GM18909 (cell line): ENCODE measurements at regions not wholly inside any gene's neighbourhood (a gene's known extent, or its start where the extent isn't known, plus 50 kb on each side); places are given as distances from the start of the nearest gene placed in this dataset.
"Not testable (repeated sequence)": the region's sequence is repeated elsewhere in the genome, so short reads cannot be mapped to it uniquely, and the experiment has no call there.

Source experiments
- ATAC-seq: cut with Tn5 transposase; IDR thresholded peaks from one replicate; pipeline ENCODE4 v1.9.1; 2021; ENCODE audit warnings: mild to moderate bottlenecking; ENCODE audit not compliant: unreplicated experiment, poor library complexity

GRCh38 chr15:22257047-22258008, 177.0 kb downstream of the OR4M2 start:
- no peak for ATAC-seq

DNA sequence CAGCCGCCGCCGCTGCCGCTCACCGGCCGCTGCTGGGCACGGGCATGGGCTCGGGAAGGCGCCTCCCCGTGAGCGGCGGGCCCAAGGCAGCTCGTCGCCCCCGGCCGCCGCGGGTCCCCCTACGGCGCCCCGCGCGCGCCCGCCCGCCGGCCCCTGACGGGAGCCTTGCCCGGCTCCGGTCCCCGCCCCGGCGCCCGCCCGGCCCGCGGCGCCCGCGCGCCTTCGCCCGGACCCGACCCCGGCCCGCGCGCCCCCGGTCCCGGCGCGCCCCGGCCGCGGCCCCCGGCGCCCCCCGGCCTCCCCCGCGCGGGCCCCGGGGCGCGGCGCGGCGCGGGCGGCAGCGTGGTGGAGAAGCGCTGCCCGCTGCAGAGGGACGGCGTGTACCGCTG, 177.7 kb downstream of the OR4M2 start:
- no peak for ATAC-seq

GRCh38 chr15:22258398-22259150, 178.2 kb downstream of the OR4M2 start:
- no peak for ATAC-seq

DNA sequence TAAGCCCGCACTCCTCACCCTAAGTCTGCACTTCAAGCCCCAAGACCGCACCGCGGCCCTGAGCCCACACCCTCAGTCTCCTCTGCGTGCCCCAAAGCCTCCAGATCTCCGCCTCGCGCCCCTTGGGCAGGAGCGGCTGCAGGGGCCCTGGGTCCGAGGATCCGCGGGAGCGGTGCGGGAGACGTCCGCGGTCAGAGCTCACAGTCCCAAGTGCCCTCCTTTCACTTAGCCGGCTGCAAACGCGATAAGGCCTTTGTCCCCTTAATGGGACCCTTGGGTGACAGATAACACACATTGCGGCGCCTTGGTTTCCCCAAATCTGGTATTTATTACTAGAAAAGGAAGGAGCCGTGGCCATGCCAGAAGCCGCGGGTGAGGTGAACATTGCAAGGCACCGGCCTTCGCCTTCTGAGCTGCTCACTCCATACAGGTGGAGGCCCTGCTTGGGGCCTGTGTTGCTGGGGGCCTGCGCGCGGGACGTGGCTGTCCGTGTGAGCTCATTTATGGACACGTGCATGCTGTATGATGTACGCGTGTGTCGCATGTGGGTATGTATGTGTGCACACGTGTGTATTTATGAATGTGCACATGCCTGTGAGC, 178.9 kb downstream of the OR4M2 start:
- not testable (repeated sequence) for ATAC-seq

DNA sequence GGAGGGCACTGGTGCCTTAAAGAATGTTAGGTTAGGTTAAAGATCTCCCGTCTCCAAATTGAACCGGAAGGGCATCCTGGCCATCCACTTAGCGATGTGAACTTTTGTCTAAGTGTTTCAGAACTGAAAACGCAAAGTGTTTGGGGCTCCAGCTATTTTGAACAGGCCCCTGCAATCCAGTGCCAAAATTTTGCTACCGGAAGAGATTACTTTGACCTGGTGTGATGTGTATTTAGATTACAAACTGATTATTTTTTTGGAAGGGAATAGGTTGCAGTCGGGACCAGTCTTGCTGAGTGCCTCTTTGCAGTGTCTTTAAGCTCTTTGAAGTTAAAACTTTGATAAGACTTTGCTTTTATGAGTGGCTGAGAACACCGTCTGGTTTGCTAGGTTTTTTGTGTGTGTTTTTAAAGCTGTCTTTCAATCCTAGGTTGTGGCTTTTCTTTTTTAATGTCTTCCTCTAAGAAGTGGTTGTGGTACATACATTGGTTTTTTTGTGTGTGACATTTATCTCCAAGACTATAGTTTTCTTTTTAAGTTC, 179.6 kb downstream of the OR4M2 start:
- no peak for ATAC-seq

GRCh38 chr15:22262613-22263020, 182.3 kb downstream of the OR4M2 start:
- no peak for ATAC-seq

GRCh38 chr15:22263738-22264137, 183.4 kb downstream of the OR4M2 start:
- ATAC-seq, result no peak

GRCh38 chr15:22264272-22264671, 183.9 kb downstream of the OR4M2 start:
- not testable (repeated sequence) for ATAC-seq

DNA sequence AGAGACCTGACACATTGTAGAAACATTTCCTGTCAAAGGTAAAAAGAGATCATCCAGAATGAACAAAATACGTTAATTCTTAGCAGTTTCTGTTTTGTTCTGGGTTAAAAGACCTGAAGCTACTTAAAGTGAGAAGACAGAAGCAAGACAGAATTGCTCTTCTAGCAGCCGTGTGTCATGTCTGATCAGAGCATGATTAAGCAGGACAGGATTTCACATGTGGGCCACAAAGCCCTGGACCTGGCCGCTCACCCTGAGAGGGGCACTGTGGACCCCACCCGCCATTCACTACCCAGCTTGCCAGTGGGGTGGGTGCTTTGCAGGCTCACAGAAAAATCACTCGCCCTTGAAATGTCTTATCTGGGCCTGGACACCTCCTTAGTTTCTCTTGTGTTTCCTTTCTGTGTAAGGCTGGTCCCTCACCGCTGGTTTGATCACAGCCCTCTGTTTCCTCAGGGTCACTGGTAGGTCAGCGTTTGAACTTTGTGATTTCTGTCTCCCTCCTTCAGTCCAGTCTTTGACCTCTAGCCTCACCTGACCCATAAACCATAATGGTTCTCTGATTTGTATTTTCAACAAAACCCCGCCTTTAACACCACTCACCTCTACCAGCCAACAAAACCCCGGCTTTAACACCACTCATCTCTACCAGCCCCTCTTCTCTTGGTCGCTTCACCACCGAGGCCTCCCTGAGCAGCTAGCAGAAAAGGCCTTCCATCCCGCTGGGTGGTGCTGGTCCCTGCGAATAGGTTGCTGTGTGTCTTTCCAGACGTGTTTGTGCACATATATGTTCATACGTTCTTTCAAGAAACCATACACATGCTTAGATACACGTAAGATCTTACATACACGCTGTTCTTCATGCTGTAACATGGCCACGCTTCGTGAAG, 185.0 kb downstream of the OR4M2 start:
- no peak for ATAC-seq

DNA sequence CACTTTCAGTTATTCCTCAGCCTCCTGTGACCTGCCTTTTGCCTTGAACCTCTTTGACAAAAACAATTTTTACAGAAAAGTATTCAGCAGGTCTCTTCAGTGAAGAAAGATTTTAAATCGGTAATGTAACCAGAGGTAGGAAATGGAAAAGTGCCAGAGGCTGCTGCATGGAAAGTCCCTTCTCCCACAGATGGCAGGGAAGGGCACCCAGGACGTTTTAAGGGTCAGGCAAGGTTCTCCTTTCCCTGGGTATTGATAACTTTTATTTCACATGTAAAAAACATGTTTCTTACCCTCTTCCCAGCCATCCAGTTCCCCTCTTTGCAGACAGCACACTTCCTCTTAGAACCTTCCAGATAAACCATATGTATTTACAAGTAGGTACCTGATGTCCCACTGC, 185.6 kb downstream of the OR4M2 start:
- ATAC-seq, result no peak

DNA sequence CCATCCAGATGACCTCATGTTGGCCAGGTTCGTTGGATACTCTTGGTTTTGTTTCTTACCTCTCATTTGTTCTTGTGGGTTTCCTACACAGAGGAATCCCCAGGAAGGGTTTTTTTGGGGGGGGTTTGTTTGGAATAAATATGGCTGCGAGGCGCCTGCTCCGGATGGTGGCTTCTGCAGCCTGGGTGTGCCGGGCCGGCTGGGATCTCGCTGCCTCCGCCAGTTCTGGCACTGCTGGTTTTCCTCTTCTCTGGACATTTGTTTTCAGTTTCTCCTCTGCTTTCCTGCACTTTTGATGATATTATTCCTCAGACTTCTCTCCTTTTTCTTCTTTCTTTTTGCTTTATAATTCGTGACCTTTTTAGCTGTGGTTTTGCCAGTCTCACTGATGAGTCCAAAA, 187.4 kb downstream of the OR4M2 start:
- ATAC-seq, result no peak

GRCh38 chr15:22268201-22268600, 187.9 kb downstream of the OR4M2 start:
- not testable (repeated sequence) for ATAC-seq

DNA sequence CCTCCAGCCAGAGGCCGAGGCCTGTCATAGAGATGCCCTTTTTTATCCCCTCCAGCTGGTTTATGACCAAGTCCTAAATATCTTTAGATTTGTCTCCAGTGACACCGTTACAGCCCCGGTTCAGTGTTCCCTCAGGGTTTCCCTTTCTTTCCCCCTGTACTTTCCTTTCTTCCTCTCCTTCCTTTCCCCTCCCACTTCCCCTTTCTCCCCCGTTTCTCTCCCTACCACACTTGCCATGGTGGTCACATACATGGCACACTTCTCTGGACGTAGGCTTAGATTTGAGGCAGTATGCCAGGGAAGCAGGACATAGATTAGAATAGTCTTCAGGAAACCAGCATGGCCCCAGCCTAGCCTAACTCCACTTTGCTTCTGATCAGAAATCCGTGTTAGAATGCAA, 188.3 kb downstream of the OR4M2 start:
- not testable (repeated sequence) for ATAC-seq

GRCh38 chr15:22272286-22273160, 186.2 kb upstream of the GOLGA6L22 start:
- ATAC-seq, result not testable (repeated sequence)

- ATAC-seq, result not testable (repeated sequence)
Measured at GRCh38 chr15:22273185-22273584, 185.5 kb upstream of the GOLGA6L22 start.

GRCh38 chr15:22274376-22274775, 184.3 kb upstream of the GOLGA6L22 start:
- ATAC-seq, result not testable (repeated sequence)

DNA sequence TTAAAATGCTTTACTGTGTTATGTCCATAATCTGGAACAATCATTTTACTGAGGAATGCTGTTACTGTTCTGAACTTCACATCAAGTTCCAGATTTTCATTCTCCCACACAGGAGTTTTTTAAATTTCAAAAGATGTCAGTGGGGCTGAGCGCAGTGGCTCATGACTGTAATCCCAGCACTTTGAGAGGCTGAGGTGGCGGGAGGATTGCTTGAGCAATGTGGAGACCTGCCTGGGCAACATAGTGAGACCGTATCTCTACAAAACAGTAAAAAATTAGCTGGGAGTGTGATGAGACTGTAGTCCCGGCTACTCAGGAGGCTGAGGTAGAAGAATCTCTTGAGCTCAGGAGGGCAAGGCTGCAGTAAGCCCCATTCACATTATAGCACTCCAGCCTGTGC, 177.9 kb upstream of the GOLGA6L22 start:
- ATAC-seq, result not testable (repeated sequence)

DNA sequence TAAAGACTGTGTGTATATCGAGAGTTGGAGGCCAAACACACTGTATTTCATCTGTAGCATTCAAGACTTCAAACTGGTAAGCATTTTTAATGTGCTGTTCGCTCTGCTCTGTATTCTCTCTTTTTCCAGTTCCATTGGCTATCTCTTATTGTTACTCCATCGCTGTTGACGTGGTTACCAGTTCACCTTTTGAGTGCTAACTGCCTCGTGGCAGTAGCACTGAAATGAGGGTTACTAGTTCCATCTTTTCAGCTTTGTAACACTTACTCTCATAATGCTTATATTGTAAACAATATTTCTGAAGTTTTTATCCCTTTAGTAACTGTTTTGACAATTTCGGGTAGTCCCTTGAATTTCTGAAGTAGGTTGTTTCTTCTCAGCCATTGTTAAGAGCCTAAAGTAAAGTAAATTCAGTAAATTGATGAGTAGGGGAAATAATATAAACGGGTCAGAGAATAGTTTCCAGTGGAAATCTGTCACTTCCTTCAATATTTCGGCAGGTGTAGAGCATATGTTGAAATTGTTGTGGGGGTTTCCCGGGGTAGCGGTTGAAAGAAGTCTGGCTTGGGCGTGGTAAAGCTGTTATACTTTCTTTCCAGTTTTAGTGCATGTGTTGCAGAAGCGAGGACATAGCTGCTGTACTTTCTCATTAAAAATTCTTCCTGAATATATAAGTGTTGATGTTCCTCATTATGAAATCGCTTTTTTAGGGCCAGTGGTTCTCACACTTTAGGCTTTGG, 175.7 kb upstream of the GOLGA6L22 start:
- peak; percentile 49 for ATAC-seq
